SK-N-SH treated with all-trans-retinoic acid at 6 μM for 48 hours (cell line): ENCODE measurements at regions not wholly inside any gene's neighbourhood (a gene's known extent, or its start where the extent isn't known, plus 50 kb on each side); places are given as distances from the start of the nearest gene placed in this dataset.

Experiments
- ATAC-seq: fragments of 200-7000 bp; cut with Tn5 transposase; 3 replicates; pipeline ENCODE4 v1.9.1; 2020; ENCODE audit warnings: mild to moderate bottlenecking, moderate library complexity
- ARNTL ChIP-seq: fragments of 450-650 bp; formaldehyde crosslinking; IDR thresholded peaks from 2 replicates; pipeline ENCODE4 v1.5.0; 2020; ENCODE audit warnings: low read depth, mild to moderate bottlenecking, moderate library complexity, borderline replicate concordance
- BACH2 ChIP-seq: fragments of 250-450 bp; sonication (Bioruptor Pico); IDR thresholded peaks from 2 replicates; pipeline ENCODE4 v1.9.0; 2021; ENCODE audit warnings: mild to moderate bottlenecking, borderline replicate concordance
- CREB5 ChIP-seq: fragments of 250-450 bp; sonication (Bioruptor Pico); IDR thresholded peaks from 2 replicates; pipeline ENCODE4 v1.5.1; 2020; ENCODE audit warnings: low read depth, mild to moderate bottlenecking, moderate library complexity
- CSDC2 ChIP-seq: fragments of 250-450 bp; sonication (Bioruptor Pico); IDR thresholded peaks from 2 replicates; pipeline ENCODE4 v1.5.0; 2020; ENCODE audit warnings: mild to moderate bottlenecking, moderate library complexity
- CSRNP3 ChIP-seq: fragments of 250-450 bp; sonication (Bioruptor Pico); IDR thresholded peaks from 2 replicates; pipeline ENCODE4 v1.5.1; 2021; ENCODE audit warnings: mild to moderate bottlenecking, moderate library complexity
- ESRRG ChIP-seq: fragments of 250-450 bp; sonication (Bioruptor Pico); IDR thresholded peaks from 2 replicates; pipeline ENCODE4 v1.6.1; 2021; ENCODE audit warnings: mild to moderate bottlenecking
- GLIS3 ChIP-seq: fragments of 250-450 bp; sonication (Bioruptor Pico); IDR thresholded peaks from 2 replicates; pipeline ENCODE4 v1.5.0; 2020; ENCODE audit warnings: mild to moderate bottlenecking, moderate library complexity
- ISL1 ChIP-seq: fragments of 250-450 bp; sonication (Bioruptor Pico); IDR thresholded peaks from 2 replicates; pipeline ENCODE4 v2.1.2; 2022; ENCODE audit warnings: mild to moderate bottlenecking, moderate library complexity
- OSR1 ChIP-seq: fragments of 250-450 bp; sonication (Bioruptor Pico); IDR thresholded peaks from 2 replicates; pipeline ENCODE4 v1.8.0; 2022; ENCODE audit warnings: moderate library complexity, mild to moderate bottlenecking, inconsistent platforms
- PATZ1 ChIP-seq: fragments of 250-450 bp; sonication (Bioruptor Pico); IDR thresholded peaks from 2 replicates; pipeline ENCODE4 v1.8.0; 2020; ENCODE audit warnings: mild to moderate bottlenecking, moderate library complexity, borderline replicate concordance
- POU6F1 ChIP-seq: fragments of 250-450 bp; sonication (Bioruptor Pico); IDR thresholded peaks from 2 replicates; pipeline ENCODE4 v1.8.0; 2021; ENCODE audit warnings: low read depth, mild to moderate bottlenecking, moderate library complexity, borderline replicate concordance
- PPARA ChIP-seq: fragments of 250-450 bp; sonication (Bioruptor Pico); IDR thresholded peaks from 2 replicates; pipeline ENCODE4 v1.5.0; 2020; ENCODE audit warnings: mild to moderate bottlenecking, borderline replicate concordance
- RARB ChIP-seq: fragments of 250-450 bp; sonication (Bioruptor Pico); IDR thresholded peaks from 2 replicates; pipeline ENCODE4 v1.8.0; 2021; ENCODE audit warnings: mild to moderate bottlenecking, moderate library complexity
- TCF4 ChIP-seq: fragments of 250-450 bp; sonication (Bioruptor Pico); IDR thresholded peaks from 2 replicates; pipeline ENCODE4 v1.8.0; 2021; ENCODE audit warnings: mild to moderate bottlenecking, moderate library complexity, borderline replicate concordance
- TOX ChIP-seq: fragments of 250-450 bp; sonication (Bioruptor Pico); IDR thresholded peaks from 2 replicates; pipeline ENCODE4 v1.8.0; 2021; ENCODE audit warnings: mild to moderate bottlenecking, moderate library complexity, borderline replicate concordance
- TSHZ2 ChIP-seq: fragments of 250-450 bp; sonication (Bioruptor Pico); IDR thresholded peaks from 2 replicates; pipeline ENCODE4 v1.5.0; 2020; ENCODE audit warnings: mild to moderate bottlenecking, moderate library complexity
- ZFP3 ChIP-seq: fragments of 250-450 bp; sonication (Bioruptor Pico); IDR thresholded peaks from 2 replicates; pipeline ENCODE4 v1.5.0; 2020; ENCODE audit warnings: mild to moderate bottlenecking, moderate library complexity
- ZFP30 ChIP-seq: fragments of 450-650 bp; formaldehyde crosslinking; IDR thresholded peaks from 2 replicates; pipeline ENCODE4 v1.5.0; 2022; ENCODE audit warnings: mild to moderate bottlenecking, moderate library complexity
- ZNF70 ChIP-seq: fragments of 450-650 bp; formaldehyde crosslinking; IDR thresholded peaks from 2 replicates; pipeline ENCODE4 v1.5.0; 2020; ENCODE audit warnings: mild to moderate bottlenecking, moderate library complexity
- ZNF8 ChIP-seq: fragments of 450-650 bp; formaldehyde crosslinking; IDR thresholded peaks from 2 replicates; pipeline ENCODE4 v1.5.0; 2020; ENCODE audit warnings: mild to moderate bottlenecking, moderate library complexity

- TF ChIP-seq ZNF8 (CRISPR knock-in tag): no peak
- TF ChIP-seq TSHZ2 (CRISPR knock-in tag): no peak
- no peak for TF ChIP-seq ZFP3 (CRISPR knock-in tag)
- TF ChIP-seq CSRNP3: no peak
- no peak for TF ChIP-seq ESRRG
- TF ChIP-seq GLIS3 (CRISPR knock-in tag): no peak
- no peak for TF ChIP-seq ZNF70 (CRISPR knock-in tag)
- TF ChIP-seq PPARA (CRISPR knock-in tag): no peak
- TF ChIP-seq RARB (CRISPR knock-in tag): no peak
- TF ChIP-seq CSDC2 (CRISPR knock-in tag): no peak
- no peak for ATAC-seq
These were observed 127.4 kb upstream of the FOXF1 start for GRCh38 chr16:86382774-86383407.

GRCh38 chr16:86383488-86384262 lies 126.7 kb upstream of the FOXF1 start:
- no peak for ATAC-seq
- no peak for TF ChIP-seq PATZ1 (CRISPR knock-in tag)
- TF ChIP-seq ARNTL (CRISPR knock-in tag): no peak
- no peak for TF ChIP-seq TCF4
- no peak for TF ChIP-seq BACH2 (CRISPR knock-in tag)
- TF ChIP-seq PPARA (CRISPR knock-in tag): no peak
- TF ChIP-seq ZFP30 (CRISPR knock-in tag): no peak

- ATAC-seq: no peak
- TF ChIP-seq ARNTL (CRISPR knock-in tag) (no peak), POU6F1 (no peak), TCF4 (no peak), TOX (no peak), ZNF70 (CRISPR knock-in tag) (no peak), GLIS3 (CRISPR knock-in tag) (no peak), RARB (CRISPR knock-in tag) (no peak), CREB5 (CRISPR knock-in tag) (no peak), ISL1 (CRISPR knock-in tag) (no peak), TSHZ2 (CRISPR knock-in tag) (no peak), BACH2 (CRISPR knock-in tag) (no peak), ZFP30 (CRISPR knock-in tag) (no peak), OSR1 (CRISPR knock-in tag) (no peak), PPARA (CRISPR knock-in tag) (no peak), ESRRG (no peak)
These were observed 126.1 kb upstream of the FOXF1 start for GRCh38 chr16:86384263-86384649.
